HG03460 (cell line): ENCODE measurements at regions not wholly inside any gene's neighbourhood (a gene's known extent, or its start where the extent isn't known, plus 50 kb on each side); places are given as distances from the start of the nearest gene placed in this dataset.
"Not testable (repeated sequence)": the region's sequence is repeated elsewhere in the genome, so short reads cannot be mapped to it uniquely, and the experiment has no call there.

Experiments used
- ATAC-seq: cut with Tn5 transposase; IDR thresholded peaks from one replicate; pipeline ENCODE4 v1.9.1; 2021; ENCODE audit not compliant: unreplicated experiment

GRCh38 chr15:66864086-66864830 lies 162.2 kb downstream of the SMAD6 start:
- ATAC-seq, result no peak

DNA sequence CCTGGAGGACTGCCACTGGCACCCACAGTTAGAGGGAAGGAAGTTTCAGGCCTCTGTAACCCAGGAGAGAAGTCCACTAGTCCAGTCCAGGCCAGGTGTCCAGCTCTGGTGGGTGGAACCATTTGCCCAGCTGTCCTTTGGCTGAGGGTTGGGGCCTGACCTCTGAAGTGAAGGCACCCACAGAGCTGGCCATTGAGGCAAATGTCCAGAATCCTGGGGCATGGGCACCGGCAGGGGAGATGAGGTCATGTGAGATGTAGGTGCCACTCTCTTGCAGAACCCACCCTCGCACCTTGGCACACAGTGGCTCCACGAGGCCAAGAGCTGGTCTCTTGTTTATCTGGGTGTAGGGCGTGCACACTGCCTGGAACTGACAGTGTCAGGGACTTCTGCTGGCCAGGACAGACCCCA lies 162.8 kb downstream of the SMAD6 start:
- ATAC-seq, result no peak

DNA sequence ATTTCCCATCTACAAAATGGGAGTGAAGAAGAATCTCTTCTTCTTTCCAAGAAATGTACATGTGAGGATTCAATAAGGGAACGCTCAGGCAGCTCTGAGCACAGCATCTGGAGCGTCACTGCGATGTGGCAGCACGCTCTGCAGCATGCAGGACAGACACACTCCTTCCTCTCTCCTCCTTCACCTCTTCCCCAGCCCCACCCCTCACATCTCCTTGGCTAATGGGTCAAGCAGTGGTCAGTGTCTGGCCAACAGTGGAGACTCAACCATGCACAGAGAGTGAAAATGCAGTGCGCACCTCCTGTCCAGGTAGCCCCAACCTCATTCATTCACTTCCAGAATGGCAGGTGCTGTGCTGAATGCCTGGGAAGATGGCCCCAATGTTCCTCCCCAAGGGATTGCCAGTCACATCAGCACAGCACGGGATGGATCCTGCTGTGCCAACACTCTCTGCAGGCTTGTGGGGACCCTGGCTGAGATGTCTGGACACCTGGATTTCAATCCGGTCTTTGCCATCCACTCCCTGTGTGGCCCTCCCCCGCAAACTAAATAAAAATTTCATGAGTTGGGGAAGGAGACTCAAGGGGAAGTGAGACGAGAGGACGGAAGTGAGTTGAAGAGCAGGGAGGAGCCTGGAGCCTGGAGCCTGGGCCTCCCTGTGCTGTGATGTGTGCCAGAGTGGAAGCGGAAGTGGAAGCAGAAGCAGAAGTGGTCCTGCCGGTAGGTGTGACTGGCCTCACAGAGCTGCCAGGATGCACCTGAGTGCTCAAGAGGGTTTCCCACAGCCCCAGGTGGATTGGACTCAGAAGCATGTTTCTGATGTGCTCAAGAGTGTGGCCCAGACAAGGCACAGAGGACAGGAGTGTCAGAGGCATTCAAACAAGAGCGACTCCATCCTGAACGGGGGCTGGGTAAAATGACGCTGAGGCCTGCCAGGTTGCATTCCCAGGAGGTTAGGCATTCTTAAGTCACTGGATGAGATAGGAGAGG lies 163.9 kb downstream of the SMAD6 start:
- ATAC-seq, result peak; percentile 84

- no peak for ATAC-seq
These were observed 164.6 kb downstream of the SMAD6 start for GRCh38 chr15:66866656-66867055.

GRCh38 chr15:66868918-66869317 lies 166.9 kb downstream of the SMAD6 start:
- no peak for ATAC-seq

GRCh38 chr15:66870880-66871388 lies 168.9 kb downstream of the SMAD6 start:
- no peak for ATAC-seq

DNA sequence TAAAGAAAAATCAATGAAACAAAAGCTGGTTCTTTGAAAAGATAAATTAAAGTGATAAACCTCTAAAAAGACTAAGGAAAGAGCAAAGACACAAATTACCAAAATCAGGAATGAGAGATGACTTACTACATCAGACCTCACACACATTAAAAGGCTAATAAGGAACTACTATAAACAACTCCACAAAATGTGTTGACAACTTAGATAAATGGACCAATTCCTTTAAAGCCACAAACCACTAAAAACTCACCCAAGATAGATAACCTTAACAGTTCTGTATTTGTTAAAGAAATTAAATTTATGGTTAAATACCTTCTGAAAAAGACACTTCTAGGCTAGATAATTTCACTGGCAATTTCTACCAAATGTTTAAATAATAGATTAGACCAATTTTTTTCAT lies 170.4 kb downstream of the SMAD6 start:
- no peak for ATAC-seq

GRCh38 chr15:66873331-66873730 lies 171.3 kb downstream of the SMAD6 start:
- ATAC-seq, result not testable (repeated sequence)

- ATAC-seq, result no peak
These were observed 171.8 kb downstream of the SMAD6 start for GRCh38 chr15:66873856-66874255.

GRCh38 chr15:66875588-66876420 lies 173.8 kb downstream of the SMAD6 start:
- ATAC-seq, result no peak

- ATAC-seq, result no peak
These were observed 174.3 kb downstream of the SMAD6 start for GRCh38 chr15:66876421-66876730.

GRCh38 chr15:66876731-66877476 lies 174.9 kb downstream of the SMAD6 start:
- ATAC-seq, result no peak

DNA sequence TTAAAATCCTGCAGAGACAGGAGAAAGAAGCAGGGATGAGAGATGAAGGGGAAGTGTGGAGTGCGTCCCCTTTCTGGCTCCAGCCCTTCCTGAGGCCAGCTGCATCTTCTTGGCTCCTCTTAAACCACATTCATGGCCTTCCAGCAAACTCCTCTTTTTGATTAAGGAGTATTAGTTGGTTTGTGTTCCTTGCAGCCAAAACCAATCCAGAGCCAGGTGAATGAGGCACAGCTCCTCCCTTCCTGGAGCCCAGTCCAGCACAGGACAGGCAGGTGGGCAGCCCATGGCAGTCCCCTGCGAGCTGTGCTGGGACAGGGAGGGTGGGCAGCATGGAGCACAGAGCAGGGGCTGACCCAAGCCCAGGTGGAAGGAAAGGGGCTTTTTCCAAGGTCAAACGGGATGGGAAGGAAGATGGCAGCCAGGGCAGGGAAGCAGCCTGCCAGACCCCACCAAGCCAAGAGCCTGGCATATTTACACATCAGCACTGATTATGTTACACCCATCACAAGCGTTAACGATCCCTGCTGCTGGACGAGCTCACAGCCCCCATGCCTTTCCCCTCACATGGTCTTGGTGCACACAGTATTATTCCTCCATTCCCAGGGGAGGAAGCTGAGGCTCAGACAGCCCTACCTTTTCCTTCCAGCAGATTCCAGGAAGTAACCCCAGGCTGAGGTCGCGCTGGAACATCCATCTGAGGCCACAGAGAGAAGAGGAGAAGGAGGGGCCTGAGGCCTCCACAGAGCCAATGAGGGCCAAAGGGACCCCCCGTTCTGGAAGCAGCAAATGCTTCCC lies 175.6 kb downstream of the SMAD6 start:
- no peak for ATAC-seq

DNA sequence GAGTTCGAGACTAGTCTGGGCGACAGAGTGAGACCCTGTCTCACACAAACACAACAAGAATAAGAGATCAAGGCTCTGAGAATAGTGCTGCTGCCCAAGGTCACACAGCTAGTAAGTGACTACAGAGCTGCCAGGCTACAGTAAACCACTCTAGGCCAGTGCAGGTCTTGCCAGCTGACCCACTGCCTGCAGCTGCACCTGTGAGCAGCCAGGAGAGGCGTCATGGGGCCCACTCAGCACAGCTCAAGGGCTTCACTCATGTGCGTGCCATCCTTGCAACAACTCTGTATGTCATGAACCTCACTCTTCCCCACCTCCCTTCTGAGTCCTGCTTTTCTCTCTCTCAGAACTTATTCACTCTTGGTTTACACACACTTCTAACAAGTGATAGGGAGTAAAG lies 176.7 kb downstream of the SMAD6 start:
- ATAC-seq, result no peak

GRCh38 chr15:66879531-66880368 lies 177.7 kb downstream of the SMAD6 start:
- ATAC-seq, result no peak

- no peak for ATAC-seq
These were observed 178.5 kb downstream of the SMAD6 start for GRCh38 chr15:66880380-66881155.

DNA sequence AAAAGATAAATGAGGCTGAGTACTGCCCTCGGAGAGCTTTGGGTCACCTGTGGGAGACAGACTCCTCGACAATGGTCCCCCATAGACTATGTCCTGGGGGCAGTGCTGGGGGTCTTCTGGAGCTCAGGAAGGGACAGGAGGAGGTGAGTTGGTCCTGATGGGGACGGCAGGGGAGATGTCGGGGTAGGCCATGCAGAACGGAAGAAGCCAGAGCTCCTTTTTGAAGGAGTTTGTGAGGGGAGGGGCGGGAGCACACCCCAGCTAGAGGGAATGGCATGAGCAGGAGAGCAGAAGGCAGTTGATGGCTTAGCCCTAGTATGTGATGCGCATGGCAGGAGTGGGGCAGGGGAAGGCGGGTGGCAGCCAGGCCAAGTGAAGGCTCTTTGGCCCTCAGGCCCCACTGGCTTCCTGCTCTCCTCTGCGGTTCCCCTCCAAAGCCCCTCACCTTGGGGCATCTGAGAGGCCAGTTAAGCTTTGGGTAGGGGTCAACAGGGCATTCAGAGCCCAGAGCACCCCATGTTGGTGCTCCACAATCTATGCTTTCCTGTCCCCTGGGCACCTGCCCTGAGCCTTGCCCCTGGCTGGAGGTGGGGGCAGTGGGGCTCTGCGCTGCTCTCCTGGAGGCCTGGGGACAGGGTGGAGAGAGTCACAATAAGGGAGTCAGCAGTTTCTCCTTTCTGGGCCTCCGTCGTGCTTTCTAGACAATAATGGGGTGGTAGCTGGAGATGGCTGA lies 179.3 kb downstream of the SMAD6 start:
- no peak for ATAC-seq
